ENCODE measurements at regions not wholly inside any gene's neighbourhood (a gene's known extent, or its start where the extent isn't known, plus 50 kb on each side); places are given as distances from the start of the nearest gene placed in this dataset.

DNA sequence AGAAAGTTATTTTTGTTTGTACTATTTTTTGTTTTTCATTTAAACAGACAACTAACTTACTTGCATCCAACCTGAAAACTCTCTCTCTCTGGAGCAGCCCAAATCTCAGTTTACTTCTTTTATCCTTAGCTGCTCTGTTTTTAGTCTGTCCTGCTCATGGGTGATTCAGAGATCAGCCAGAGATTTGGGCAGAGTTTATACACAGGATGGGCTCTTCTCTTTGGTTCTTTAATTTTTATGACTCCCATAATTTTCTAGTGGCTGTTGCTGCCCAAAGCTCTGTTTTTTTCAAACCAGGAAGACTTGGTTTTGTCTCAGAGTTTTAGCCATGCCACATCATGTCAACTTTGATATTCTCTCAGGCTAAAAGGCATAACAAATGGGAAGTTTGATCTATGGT is 86.8 kb upstream of the CD55 start (continued):
- TF ChIP-seq, protein P1, sequence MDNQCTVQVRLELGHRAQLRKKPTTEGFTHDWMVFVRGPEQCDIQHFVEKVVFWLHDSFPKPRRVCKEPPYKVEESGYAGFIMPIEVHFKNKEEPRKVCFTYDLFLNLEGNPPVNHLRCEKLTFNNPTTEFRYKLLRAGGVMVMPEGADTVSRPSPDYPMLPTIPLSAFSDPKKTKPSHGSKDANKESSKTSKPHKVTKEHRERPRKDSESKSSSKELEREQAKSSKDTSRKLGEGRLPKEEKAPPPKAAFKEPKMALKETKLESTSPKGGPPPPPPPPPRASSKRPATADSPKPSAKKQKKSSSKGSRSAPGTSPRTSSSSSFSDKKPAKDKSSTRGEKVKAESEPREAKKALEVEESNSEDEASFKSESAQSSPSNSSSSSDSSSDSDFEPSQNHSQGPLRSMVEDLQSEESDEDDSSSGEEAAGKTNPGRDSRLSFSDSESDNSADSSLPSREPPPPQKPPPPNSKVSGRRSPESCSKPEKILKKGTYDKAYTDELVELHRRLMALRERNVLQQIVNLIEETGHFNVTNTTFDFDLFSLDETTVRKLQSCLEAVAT (IDR thresholded peaks at IDR 0.05): no peak
- TF ChIP-seq PML (IDR thresholded peaks at IDR 0.05; ENCODE audit: low read length) (no peak), SIX5 (IDR thresholded peaks at IDR 0.05; ENCODE audit: low read depth, low read length, severe bottlenecking) (no peak)

DNA sequence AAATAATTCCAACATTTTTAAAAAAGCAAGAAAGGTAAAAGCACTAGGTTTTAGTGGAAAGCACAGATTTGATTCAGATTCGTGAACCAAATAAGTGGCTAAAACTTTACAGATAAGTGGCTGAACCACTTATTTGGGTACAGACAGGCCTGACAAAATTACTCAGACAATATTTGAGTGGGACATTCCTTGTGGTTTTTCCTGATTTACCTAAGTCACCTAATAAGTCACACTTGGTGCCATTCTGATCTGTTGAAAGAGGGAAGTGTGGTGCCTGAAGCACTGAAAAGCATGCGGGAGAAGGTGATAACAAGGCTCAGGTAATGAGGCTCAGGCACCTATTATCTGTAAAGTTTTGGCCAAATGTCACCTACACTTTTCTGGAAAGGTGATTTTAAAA is 81.6 kb upstream of the CD55 start:
- H4K20me1 ChIP-seq (ENCODE audit: control insufficient read depth, insufficient read depth): no peaks in the 10 kb centered on the region
- 18% methylated on average over 2 of the region's 2 CpGs for WGBS (ENCODE audit: insufficient coverage, insufficient replicate concordance, low lambda C conversion rate, missing lambda C conversion rate)
- no peaks in the 10 kb centered on the region; the same call in 2 of the 3 replicates for H3K9me3 ChIP-seq (replicated peaks; ENCODE audit: control insufficient read depth, insufficient read depth, low read length)
- H3K4me2 ChIP-seq (ENCODE audit: control insufficient read depth, insufficient read depth): no peak overlapping the region
- SMC1A ChIA-PET (ENCODE audit: uncharacterized antibody, unreplicated experiment): no interaction called here
- H3K9ac ChIP-seq (ENCODE audit: control insufficient read depth, insufficient read depth, low read length): no peak overlapping the region
- POLR2A ChIA-PET: no interaction called here
- H3K4me3 ChIP-seq: no peak overlapping the region
- FAIRE-seq (no peak), DNase-seq (ENCODE audit: low read depth, low spot score) (no peak), ATAC-seq (no peak)
- H3K4me1 ChIP-seq (ENCODE audit: control insufficient read depth, insufficient read depth, low read length): no peaks in the 10 kb centered on the region
- CTCF ChIA-PET: no interaction called here
- peaks cover 0 to 2% of the 10 kb centered on the region in 2 experiments; a peak in 1 of 4 replicates for H3K27me3 ChIP-seq (replicated peaks in 1 of 2; ENCODE audit: control insufficient read depth in 2 of 2, insufficient read depth in 2 of 2, low read length in 1 of 2)
- TF ChIP-seq, protein P2, sequence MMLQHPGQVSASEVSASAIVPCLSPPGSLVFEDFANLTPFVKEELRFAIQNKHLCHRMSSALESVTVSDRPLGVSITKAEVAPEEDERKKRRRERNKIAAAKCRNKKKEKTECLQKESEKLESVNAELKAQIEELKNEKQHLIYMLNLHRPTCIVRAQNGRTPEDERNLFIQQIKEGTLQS (IDR thresholded peaks at IDR 0.05; ENCODE audit: borderline replicate concordance, extremely low read depth, low read depth, low read length): no peak
- TF ChIP-seq, protein P3, sequence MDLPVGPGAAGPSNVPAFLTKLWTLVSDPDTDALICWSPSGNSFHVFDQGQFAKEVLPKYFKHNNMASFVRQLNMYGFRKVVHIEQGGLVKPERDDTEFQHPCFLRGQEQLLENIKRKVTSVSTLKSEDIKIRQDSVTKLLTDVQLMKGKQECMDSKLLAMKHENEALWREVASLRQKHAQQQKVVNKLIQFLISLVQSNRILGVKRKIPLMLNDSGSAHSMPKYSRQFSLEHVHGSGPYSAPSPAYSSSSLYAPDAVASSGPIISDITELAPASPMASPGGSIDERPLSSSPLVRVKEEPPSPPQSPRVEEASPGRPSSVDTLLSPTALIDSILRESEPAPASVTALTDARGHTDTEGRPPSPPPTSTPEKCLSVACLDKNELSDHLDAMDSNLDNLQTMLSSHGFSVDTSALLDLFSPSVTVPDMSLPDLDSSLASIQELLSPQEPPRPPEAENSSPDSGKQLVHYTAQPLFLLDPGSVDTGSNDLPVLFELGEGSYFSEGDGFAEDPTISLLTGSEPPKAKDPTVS (IDR thresholded peaks at IDR 0.05; ENCODE audit: low read depth, low read length): no peak
- no peak for TF ChIP-seq IKZF1 (conservative IDR thresholded peaks at IDR 0.05)
- TF ChIP-seq TARDBP (IDR thresholded peaks at IDR 0.05; ENCODE audit: borderline replicate concordance): no peak
- no peak for TF ChIP-seq NFYB (IDR thresholded peaks at IDR 0.05; ENCODE audit: insufficient read depth, low read depth, low read length)
- no peak for TF ChIP-seq POLR2A (IDR thresholded peaks at IDR 0.05; ENCODE audit: low read depth, low read length)
- TF ChIP-seq, protein P4, sequence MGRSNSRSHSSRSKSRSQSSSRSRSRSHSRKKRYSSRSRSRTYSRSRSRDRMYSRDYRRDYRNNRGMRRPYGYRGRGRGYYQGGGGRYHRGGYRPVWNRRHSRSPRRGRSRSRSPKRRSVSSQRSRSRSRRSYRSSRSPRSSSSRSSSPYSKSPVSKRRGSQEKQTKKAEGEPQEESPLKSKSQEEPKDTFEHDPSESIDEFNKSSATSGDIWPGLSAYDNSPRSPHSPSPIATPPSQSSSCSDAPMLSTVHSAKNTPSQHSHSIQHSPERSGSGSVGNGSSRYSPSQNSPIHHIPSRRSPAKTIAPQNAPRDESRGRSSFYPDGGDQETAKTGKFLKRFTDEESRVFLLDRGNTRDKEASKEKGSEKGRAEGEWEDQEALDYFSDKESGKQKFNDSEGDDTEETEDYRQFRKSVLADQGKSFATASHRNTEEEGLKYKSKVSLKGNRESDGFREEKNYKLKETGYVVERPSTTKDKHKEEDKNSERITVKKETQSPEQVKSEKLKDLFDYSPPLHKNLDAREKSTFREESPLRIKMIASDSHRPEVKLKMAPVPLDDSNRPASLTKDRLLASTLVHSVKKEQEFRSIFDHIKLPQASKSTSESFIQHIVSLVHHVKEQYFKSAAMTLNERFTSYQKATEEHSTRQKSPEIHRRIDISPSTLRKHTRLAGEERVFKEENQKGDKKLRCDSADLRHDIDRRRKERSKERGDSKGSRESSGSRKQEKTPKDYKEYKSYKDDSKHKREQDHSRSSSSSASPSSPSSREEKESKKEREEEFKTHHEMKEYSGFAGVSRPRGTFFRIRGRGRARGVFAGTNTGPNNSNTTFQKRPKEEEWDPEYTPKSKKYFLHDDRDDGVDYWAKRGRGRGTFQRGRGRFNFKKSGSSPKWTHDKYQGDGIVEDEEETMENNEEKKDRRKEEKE (IDR thresholded peaks at IDR 0.05): no peak
- TF ChIP-seq, protein P5, sequence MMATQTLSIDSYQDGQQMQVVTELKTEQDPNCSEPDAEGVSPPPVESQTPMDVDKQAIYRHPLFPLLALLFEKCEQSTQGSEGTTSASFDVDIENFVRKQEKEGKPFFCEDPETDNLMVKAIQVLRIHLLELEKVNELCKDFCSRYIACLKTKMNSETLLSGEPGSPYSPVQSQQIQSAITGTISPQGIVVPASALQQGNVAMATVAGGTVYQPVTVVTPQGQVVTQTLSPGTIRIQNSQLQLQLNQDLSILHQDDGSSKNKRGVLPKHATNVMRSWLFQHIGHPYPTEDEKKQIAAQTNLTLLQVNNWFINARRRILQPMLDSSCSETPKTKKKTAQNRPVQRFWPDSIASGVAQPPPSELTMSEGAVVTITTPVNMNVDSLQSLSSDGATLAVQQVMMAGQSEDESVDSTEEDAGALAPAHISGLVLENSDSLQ (IDR thresholded peaks at IDR 0.05): no peak
- TF ChIP-seq BACH1 (IDR thresholded peaks at IDR 0.05; ENCODE audit: borderline replicate concordance): no peak
- TF ChIP-seq SREBF2 (IDR thresholded peaks at IDR 0.05; ENCODE audit: low read length): no peak
- no peak for TF ChIP-seq EP300 (IDR thresholded peaks at IDR 0.05; ENCODE audit: borderline replicate concordance in 1 of 2, control insufficient read depth in 1 of 2, low read depth in 2 of 2, low read length in 2 of 2)
- TF ChIP-seq CEBPB (IDR thresholded peaks at IDR 0.05; ENCODE audit: borderline replicate concordance in 1 of 2, low read depth in 2 of 2, low read length in 2 of 2): no peak
- in situ Hi-C loops (cut with MboI): no loop called here
- H3K36me3 ChIP-seq (ENCODE audit: control insufficient read depth in 2 of 2, insufficient read depth in 2 of 2, low read length in 1 of 2): no peaks in the 10 kb centered on the region
- no peaks in the 10 kb centered on the region for H3K79me2 ChIP-seq (ENCODE audit: control insufficient read depth, insufficient read depth, low read length)
- intact Hi-C loops (cut with micrococcal nuclease; ENCODE audit: unreplicated experiment): no loop called here
- no TSS peak for BruUV-seq (replicated peaks)
- RAD21 ChIA-PET (ENCODE audit: unreplicated experiment): no interaction called here
- no peak overlapping the region for H3K27ac ChIP-seq (ENCODE audit: control insufficient read depth, insufficient read depth)
- no peak overlapping the region for H2AFZ ChIP-seq (ENCODE audit: control insufficient read depth, low read depth, low read length)

Data from GM12878 (cell line).